ENCODE measurements at regions not wholly inside any gene's neighbourhood (a gene's known extent, or its start where the extent isn't known, plus 50 kb on each side); places are given as distances from the start of the nearest gene placed in this dataset.

GRCh38 chr22:46099740-46100139, 50.6 kb upstream of the PPARA start:
- TF ChIP-seq, protein P1, sequence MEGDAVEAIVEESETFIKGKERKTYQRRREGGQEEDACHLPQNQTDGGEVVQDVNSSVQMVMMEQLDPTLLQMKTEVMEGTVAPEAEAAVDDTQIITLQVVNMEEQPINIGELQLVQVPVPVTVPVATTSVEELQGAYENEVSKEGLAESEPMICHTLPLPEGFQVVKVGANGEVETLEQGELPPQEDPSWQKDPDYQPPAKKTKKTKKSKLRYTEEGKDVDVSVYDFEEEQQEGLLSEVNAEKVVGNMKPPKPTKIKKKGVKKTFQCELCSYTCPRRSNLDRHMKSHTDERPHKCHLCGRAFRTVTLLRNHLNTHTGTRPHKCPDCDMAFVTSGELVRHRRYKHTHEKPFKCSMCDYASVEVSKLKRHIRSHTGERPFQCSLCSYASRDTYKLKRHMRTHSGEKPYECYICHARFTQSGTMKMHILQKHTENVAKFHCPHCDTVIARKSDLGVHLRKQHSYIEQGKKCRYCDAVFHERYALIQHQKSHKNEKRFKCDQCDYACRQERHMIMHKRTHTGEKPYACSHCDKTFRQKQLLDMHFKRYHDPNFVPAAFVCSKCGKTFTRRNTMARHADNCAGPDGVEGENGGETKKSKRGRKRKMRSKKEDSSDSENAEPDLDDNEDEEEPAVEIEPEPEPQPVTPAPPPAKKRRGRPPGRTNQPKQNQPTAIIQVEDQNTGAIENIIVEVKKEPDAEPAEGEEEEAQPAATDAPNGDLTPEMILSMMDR (IDR thresholded peaks at IDR 0.05), result no peak
- TF ChIP-seq, protein P2, sequence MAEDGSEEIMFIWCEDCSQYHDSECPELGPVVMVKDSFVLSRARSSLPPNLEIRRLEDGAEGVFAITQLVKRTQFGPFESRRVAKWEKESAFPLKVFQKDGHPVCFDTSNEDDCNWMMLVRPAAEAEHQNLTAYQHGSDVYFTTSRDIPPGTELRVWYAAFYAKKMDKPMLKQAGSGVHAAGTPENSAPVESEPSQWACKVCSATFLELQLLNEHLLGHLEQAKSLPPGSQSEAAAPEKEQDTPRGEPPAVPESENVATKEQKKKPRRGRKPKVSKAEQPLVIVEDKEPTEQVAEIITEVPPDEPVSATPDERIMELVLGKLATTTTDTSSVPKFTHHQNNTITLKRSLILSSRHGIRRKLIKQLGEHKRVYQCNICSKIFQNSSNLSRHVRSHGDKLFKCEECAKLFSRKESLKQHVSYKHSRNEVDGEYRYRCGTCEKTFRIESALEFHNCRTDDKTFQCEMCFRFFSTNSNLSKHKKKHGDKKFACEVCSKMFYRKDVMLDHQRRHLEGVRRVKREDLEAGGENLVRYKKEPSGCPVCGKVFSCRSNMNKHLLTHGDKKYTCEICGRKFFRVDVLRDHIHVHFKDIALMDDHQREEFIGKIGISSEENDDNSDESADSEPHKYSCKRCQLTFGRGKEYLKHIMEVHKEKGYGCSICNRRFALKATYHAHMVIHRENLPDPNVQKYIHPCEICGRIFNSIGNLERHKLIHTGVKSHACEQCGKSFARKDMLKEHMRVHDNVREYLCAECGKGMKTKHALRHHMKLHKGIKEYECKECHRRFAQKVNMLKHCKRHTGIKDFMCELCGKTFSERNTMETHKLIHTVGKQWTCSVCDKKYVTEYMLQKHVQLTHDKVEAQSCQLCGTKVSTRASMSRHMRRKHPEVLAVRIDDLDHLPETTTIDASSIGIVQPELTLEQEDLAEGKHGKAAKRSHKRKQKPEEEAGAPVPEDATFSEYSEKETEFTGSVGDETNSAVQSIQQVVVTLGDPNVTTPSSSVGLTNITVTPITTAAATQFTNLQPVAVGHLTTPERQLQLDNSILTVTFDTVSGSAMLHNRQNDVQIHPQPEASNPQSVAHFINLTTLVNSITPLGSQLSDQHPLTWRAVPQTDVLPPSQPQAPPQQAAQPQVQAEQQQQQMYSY (CRISPR knock-in tag; IDR thresholded peaks at IDR 0.05), result no peak
- TF ChIP-seq, protein P3, sequence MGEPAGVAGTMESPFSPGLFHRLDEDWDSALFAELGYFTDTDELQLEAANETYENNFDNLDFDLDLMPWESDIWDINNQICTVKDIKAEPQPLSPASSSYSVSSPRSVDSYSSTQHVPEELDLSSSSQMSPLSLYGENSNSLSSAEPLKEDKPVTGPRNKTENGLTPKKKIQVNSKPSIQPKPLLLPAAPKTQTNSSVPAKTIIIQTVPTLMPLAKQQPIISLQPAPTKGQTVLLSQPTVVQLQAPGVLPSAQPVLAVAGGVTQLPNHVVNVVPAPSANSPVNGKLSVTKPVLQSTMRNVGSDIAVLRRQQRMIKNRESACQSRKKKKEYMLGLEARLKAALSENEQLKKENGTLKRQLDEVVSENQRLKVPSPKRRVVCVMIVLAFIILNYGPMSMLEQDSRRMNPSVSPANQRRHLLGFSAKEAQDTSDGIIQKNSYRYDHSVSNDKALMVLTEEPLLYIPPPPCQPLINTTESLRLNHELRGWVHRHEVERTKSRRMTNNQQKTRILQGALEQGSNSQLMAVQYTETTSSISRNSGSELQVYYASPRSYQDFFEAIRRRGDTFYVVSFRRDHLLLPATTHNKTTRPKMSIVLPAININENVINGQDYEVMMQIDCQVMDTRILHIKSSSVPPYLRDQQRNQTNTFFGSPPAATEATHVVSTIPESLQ (CRISPR knock-in tag; IDR thresholded peaks at IDR 0.05), result no peak
- TF ChIP-seq USF2 (CRISPR knock-in tag; IDR thresholded peaks at IDR 0.05) (no peak), IRF1 (CRISPR knock-in tag; IDR thresholded peaks at IDR 0.05) (no peak), JUN (CRISPR knock-in tag; IDR thresholded peaks at IDR 0.05) (no peak), CREB1 (CRISPR knock-in tag; IDR thresholded peaks at IDR 0.05) (no peak), FOXJ3 (CRISPR knock-in tag; IDR thresholded peaks at IDR 0.05; ENCODE audit: borderline replicate concordance) (no peak), NR2C2 (CRISPR knock-in tag; IDR thresholded peaks at IDR 0.05) (no peak)
- TF ChIP-seq, protein P4, sequence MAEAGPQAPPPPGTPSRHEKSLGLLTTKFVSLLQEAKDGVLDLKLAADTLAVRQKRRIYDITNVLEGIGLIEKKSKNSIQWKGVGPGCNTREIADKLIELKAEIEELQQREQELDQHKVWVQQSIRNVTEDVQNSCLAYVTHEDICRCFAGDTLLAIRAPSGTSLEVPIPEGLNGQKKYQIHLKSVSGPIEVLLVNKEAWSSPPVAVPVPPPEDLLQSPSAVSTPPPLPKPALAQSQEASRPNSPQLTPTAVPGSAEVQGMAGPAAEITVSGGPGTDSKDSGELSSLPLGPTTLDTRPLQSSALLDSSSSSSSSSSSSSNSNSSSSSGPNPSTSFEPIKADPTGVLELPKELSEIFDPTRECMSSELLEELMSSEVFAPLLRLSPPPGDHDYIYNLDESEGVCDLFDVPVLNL (CRISPR knock-in tag; IDR thresholded peaks at IDR 0.05; ENCODE audit: borderline replicate concordance, low read depth), result no peak
- TF ChIP-seq, protein P5, sequence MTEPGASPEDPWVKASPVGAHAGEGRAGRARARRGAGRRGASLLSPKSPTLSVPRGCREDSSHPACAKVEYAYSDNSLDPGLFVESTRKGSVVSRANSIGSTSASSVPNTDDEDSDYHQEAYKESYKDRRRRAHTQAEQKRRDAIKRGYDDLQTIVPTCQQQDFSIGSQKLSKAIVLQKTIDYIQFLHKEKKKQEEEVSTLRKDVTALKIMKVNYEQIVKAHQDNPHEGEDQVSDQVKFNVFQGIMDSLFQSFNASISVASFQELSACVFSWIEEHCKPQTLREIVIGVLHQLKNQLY (CRISPR knock-in tag; IDR thresholded peaks at IDR 0.05), result no peak
- TF ChIP-seq, protein P6, sequence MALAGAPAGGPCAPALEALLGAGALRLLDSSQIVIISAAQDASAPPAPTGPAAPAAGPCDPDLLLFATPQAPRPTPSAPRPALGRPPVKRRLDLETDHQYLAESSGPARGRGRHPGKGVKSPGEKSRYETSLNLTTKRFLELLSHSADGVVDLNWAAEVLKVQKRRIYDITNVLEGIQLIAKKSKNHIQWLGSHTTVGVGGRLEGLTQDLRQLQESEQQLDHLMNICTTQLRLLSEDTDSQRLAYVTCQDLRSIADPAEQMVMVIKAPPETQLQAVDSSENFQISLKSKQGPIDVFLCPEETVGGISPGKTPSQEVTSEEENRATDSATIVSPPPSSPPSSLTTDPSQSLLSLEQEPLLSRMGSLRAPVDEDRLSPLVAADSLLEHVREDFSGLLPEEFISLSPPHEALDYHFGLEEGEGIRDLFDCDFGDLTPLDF (CRISPR knock-in tag; IDR thresholded peaks at IDR 0.05), result no peak
